ENCODE measurements at regions not wholly inside any gene's neighbourhood (a gene's known extent, or its start where the extent isn't known, plus 50 kb on each side); places are given as distances from the start of the nearest gene placed in this dataset.

- no peak for TF ChIP-seq CTCF (IDR thresholded peaks at IDR 0.05)
- TF ChIP-seq EP300 (IDR thresholded peaks at IDR 0.05): no peak
- no peak for TF ChIP-seq POLR2A (IDR thresholded peaks at IDR 0.05)
Observed at GRCh38 chr9:135399000-135399649, 80.5 kb upstream of the PPP1R26 start.
